ENCODE measurements at regions not wholly inside any gene's neighbourhood (a gene's known extent, or its start where the extent isn't known, plus 50 kb on each side); places are given as distances from the start of the nearest gene placed in this dataset.

DNA sequence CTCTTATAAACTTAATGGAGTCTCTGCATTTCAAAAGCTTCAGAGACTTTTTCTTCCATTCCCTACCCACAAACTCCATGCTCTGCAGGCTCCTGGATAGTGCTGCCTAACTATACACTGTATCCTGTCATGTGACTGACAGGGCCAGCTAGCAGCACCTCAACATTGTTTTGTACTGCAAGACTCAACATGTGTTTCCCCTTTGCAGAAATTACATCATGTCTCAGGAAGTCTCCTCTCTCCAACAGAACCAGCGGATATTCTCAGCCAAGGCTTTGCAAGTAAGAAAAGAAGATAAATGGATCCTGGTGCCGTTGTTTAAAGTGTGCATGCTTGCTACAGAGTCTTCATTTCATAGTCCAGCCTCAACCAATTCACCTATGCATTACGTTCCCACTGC, 164.0 kb upstream of the UBASH3B start:
- DNase-seq (ENCODE audit: extremely low read depth in 1 of 4, low spot score in 3 of 4) (no peak), FAIRE-seq (no peak), ATAC-seq (no peak)
- Histone ChIP-seq H3K36me3 (ENCODE audit: control insufficient read depth, insufficient read depth, low read length) (no peaks in the 10 kb centered on the region), H3K9me1 (ENCODE audit: control insufficient read depth, insufficient read depth, low read length) (no peaks in the 10 kb centered on the region), H3K4me1 (replicated peaks in 1 of 2; ENCODE audit: control insufficient read depth in 2 of 2, insufficient read depth in 2 of 2, low read length in 2 of 2) (no peaks in the 10 kb centered on the region), H4K20me1 (replicated peaks; ENCODE audit: control insufficient read depth, insufficient read depth, low read length) (no peaks in the 10 kb centered on the region), H2AFZ (ENCODE audit: low read depth, low read length) (no peak overlapping the region), H3K27ac (ENCODE audit: extremely low read depth, low read depth, low read length) (no peak overlapping the region), H3K4me2 (ENCODE audit: insufficient read depth, low read length) (no peak overlapping the region), H3K9ac (ENCODE audit: insufficient read depth in 1 of 2, low read depth in 2 of 2, low read length in 2 of 2) (no peak overlapping the region), H3K4me3 (no peak overlapping the region), H3K79me2 (ENCODE audit: control insufficient read depth, insufficient read depth, low read length) (no peaks in the 10 kb centered on the region), H3K27me3 (ENCODE audit: control insufficient read depth in 2 of 2, insufficient read depth in 2 of 2, low read length in 2 of 2) (no peaks in the 10 kb centered on the region), H3K9me3 (replicated peaks; ENCODE audit: control insufficient read depth, insufficient read depth, low read depth, low read length) (no peaks in the 10 kb centered on the region; the same call in 1 of the 2 replicates)
- WGBS (ENCODE audit: insufficient coverage, low coverage, missing lambda C conversion rate), result 0% methylated on average over 3 of the region's 3 CpGs
- in situ Hi-C loops (cut with MboI) (no loop called here), intact Hi-C loops (cut with micrococcal nuclease) (no loop called here)
- no TSS peak for BruUV-seq (replicated peaks)
- TF ChIP-seq RFX1 (IDR thresholded peaks at IDR 0.05) (no peak), RBM25 (IDR thresholded peaks at IDR 0.05; ENCODE audit: low read depth, low read length, severe bottlenecking) (no peak), CBX8 (IDR thresholded peaks at IDR 0.05; ENCODE audit: borderline replicate concordance, extremely low read depth, low read depth, low read length, poor library complexity, severe bottlenecking) (no peak), ILF3 (IDR thresholded peaks at IDR 0.05; ENCODE audit: borderline replicate concordance) (no peak), BHLHE40 (IDR thresholded peaks at IDR 0.05; ENCODE audit: low read length) (no peak), COPS2 (conservative IDR thresholded peaks at IDR 0.05) (no peak), ZNF41 (CRISPR knock-in tag; conservative IDR thresholded peaks at IDR 0.05) (no peak), HNRNPK (IDR thresholded peaks at IDR 0.05; ENCODE audit: low read depth, low read length, poor library complexity, severe bottlenecking) (no peak), ZNF133 (CRISPR knock-in tag; IDR thresholded peaks at IDR 0.05) (no peak), PHF8 (IDR thresholded peaks at IDR 0.05; ENCODE audit: borderline replicate concordance, low read length) (no peak)
- TF ChIP-seq, protein P1, sequence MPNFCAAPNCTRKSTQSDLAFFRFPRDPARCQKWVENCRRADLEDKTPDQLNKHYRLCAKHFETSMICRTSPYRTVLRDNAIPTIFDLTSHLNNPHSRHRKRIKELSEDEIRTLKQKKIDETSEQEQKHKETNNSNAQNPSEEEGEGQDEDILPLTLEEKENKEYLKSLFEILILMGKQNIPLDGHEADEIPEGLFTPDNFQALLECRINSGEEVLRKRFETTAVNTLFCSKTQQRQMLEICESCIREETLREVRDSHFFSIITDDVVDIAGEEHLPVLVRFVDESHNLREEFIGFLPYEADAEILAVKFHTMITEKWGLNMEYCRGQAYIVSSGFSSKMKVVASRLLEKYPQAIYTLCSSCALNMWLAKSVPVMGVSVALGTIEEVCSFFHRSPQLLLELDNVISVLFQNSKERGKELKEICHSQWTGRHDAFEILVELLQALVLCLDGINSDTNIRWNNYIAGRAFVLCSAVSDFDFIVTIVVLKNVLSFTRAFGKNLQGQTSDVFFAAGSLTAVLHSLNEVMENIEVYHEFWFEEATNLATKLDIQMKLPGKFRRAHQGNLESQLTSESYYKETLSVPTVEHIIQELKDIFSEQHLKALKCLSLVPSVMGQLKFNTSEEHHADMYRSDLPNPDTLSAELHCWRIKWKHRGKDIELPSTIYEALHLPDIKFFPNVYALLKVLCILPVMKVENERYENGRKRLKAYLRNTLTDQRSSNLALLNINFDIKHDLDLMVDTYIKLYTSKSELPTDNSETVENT (CRISPR knock-in tag; IDR thresholded peaks at IDR 0.05), result no peak
- TF ChIP-seq, protein P2, sequence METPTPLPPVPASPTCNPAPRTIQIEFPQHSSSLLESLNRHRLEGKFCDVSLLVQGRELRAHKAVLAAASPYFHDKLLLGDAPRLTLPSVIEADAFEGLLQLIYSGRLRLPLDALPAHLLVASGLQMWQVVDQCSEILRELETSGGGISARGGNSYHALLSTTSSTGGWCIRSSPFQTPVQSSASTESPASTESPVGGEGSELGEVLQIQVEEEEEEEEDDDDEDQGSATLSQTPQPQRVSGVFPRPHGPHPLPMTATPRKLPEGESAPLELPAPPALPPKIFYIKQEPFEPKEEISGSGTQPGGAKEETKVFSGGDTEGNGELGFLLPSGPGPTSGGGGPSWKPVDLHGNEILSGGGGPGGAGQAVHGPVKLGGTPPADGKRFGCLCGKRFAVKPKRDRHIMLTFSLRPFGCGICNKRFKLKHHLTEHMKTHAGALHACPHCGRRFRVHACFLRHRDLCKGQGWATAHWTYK (CRISPR knock-in tag; IDR thresholded peaks at IDR 0.05), result no peak
- TF ChIP-seq, protein P3, sequence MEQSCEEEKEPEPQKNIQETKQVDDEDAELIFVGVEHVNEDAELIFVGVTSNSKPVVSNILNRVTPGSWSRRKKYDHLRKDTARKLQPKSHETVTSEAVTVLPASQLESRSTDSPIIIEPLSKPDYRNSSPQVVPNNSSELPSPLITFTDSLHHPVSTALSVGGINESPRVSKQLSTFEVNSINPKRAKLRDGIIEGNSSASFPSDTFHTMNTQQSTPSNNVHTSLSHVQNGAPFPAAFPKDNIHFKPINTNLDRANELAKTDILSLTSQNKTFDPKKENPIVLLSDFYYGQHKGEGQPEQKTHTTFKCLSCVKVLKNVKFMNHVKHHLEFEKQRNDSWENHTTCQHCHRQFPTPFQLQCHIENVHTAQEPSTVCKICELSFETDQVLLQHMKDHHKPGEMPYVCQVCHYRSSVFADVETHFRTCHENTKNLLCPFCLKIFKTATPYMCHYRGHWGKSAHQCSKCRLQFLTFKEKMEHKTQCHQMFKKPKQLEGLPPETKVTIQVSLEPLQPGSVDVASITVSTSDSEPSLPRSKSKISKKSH (CRISPR knock-in tag; IDR thresholded peaks at IDR 0.05), result no peak
- ChIA-PET CTCF (ENCODE audit: low intra/inter-chr PET ratio) (no interaction called here), POLR2A (no interaction called here)

All from K562 (cell line).